GM21576 (cell line): ENCODE measurements at regions not wholly inside any gene's neighbourhood (a gene's known extent, or its start where the extent isn't known, plus 50 kb on each side); places are given as distances from the start of the nearest gene placed in this dataset.
"Not testable (repeated sequence)": the region's sequence is repeated elsewhere in the genome, so short reads cannot be mapped to it uniquely, and the experiment has no call there.

Source experiments
- ATAC-seq: cut with Tn5 transposase; IDR thresholded peaks from one replicate; pipeline ENCODE4 v1.9.1; 2021; ENCODE audit warnings: mild to moderate bottlenecking, moderate library complexity; ENCODE audit not compliant: unreplicated experiment

GRCh38 chr10:130497056-130498010 is 361.1 kb downstream of the GLRX3 start:
- ATAC-seq = no peak

GRCh38 chr10:130498042-130498441 is 361.9 kb downstream of the GLRX3 start:
- ATAC-seq = no peak

GRCh38 chr10:130498934-130499333 is 362.7 kb downstream of the GLRX3 start:
- ATAC-seq = no peak

- ATAC-seq = no peak
Measured at GRCh38 chr10:130499541-130499940, 363.4 kb downstream of the GLRX3 start.

GRCh38 chr10:130500261-130501000 is 364.2 kb downstream of the GLRX3 start:
- ATAC-seq = no peak

- no peak for ATAC-seq
Measured at GRCh38 chr10:130507461-130507860, 371.3 kb downstream of the GLRX3 start.

GRCh38 chr10:130509881-130510689 is 373.9 kb downstream of the GLRX3 start:
- no peak for ATAC-seq

GRCh38 chr10:130510755-130511154 is 374.6 kb downstream of the GLRX3 start:
- ATAC-seq = no peak

- no peak for ATAC-seq
Measured at GRCh38 chr10:130511766-130512165, 375.6 kb downstream of the GLRX3 start.

- no peak for ATAC-seq
Measured at GRCh38 chr10:130512936-130513335, 376.7 kb downstream of the GLRX3 start.

GRCh38 chr10:130513686-130514476 is 377.7 kb downstream of the GLRX3 start:
- no peak for ATAC-seq

GRCh38 chr10:130515670-130516069 is 379.5 kb downstream of the GLRX3 start:
- ATAC-seq = no peak

- ATAC-seq = no peak
Measured at GRCh38 chr10:130516141-130516735, 380.0 kb downstream of the GLRX3 start.

- ATAC-seq = not testable (repeated sequence)
Measured at GRCh38 chr10:130518921-130519320, 382.7 kb downstream of the GLRX3 start.

GRCh38 chr10:130519791-130520190 is 383.6 kb downstream of the GLRX3 start:
- ATAC-seq = no peak

GRCh38 chr10:130531312-130531711 is 395.1 kb downstream of the GLRX3 start:
- ATAC-seq = no peak

- ATAC-seq = no peak
Measured at GRCh38 chr10:130541090-130541489, 404.9 kb downstream of the GLRX3 start.

GRCh38 chr10:130542761-130543160 is 406.6 kb downstream of the GLRX3 start:
- no peak for ATAC-seq

GRCh38 chr10:130543794-130544193 is 407.6 kb downstream of the GLRX3 start:
- ATAC-seq = no peak

GRCh38 chr10:130545122-130545521 is 408.9 kb downstream of the GLRX3 start:
- no peak for ATAC-seq
